Stimulated activated naive CD8-positive, alpha-beta T cell treated with anti-CD3 and anti-CD28 coated beads, Interleukin-15, Interleukin-2, amounts not matched to agents 100 ng/mL and 50 ng/mL, for 24 hours (primary cell): ENCODE measurements at regions not wholly inside any gene's neighbourhood (a gene's known extent, or its start where the extent isn't known, plus 50 kb on each side); places are given as distances from the start of the nearest gene placed in this dataset.
"Not testable (repeated sequence)": the region's sequence is repeated elsewhere in the genome, so short reads cannot be mapped to it uniquely, and the experiment has no call there.

ENCODE experiments used
- H3K27ac Mint-ChIP-seq: one replicate; pipeline ENCODE4 v1.8.0; 2021; ENCODE audit warnings: mild to moderate bottlenecking, mixed read lengths
- H3K27me3 Mint-ChIP-seq: one replicate; pipeline ENCODE4 v1.8.0; 2021; ENCODE audit warnings: mixed read lengths
- H3K36me3 Mint-ChIP-seq: one replicate; pipeline ENCODE4 v1.8.0; 2021; ENCODE audit warnings: low read depth, mixed read lengths
- H3K4me1 Mint-ChIP-seq: one replicate; pipeline ENCODE4 v1.8.0; 2021; ENCODE audit warnings: low read depth, mixed read lengths
- H3K4me3 Mint-ChIP-seq: one replicate; pipeline ENCODE4 v1.8.0; 2021; ENCODE audit warnings: mild to moderate bottlenecking, mixed read lengths
- H3K9me3 Mint-ChIP-seq: one replicate; pipeline ENCODE4 v1.8.0; 2021; ENCODE audit warnings: mixed read lengths

GRCh38 chr7:51633006-51633405 is 316.4 kb upstream of the COBL start:
- H3K36me3 Mint-ChIP-seq = no peaks in the 10 kb centered on the region
- H3K27me3 Mint-ChIP-seq = no peaks in the 10 kb centered on the region
- H3K4me1 Mint-ChIP-seq = no peaks in the 10 kb centered on the region
- peaks cover 9% of the 10 kb centered on the region for H3K9me3 Mint-ChIP-seq
- no peak overlapping the region for H3K27ac Mint-ChIP-seq
- H3K4me3 Mint-ChIP-seq = no peak overlapping the region

DNA sequence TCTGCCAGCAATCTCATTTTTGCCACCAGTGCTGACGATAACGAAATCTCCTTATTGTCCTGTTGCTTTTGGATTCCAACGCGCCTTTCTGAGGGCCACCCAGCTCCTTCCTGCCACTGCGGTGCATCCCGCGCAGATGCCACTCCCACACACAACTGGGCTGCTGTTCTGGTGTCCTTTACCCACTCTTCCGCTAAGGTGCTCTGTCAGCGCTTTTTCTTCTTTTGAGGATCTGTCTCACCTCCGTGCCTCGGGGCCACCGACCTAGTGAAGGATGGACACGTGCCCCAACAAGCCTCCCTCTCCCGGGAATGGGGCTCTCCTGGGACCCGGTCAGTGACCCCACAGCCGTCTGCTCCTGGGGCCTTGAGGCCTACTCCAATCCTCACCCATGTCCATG is 314.3 kb upstream of the COBL start:
- no peak overlapping the region for H3K27ac Mint-ChIP-seq
- H3K4me1 Mint-ChIP-seq = no peaks in the 10 kb centered on the region
- H3K36me3 Mint-ChIP-seq = no peaks in the 10 kb centered on the region
- H3K27me3 Mint-ChIP-seq = no peaks in the 10 kb centered on the region
- H3K9me3 Mint-ChIP-seq = peaks cover 16% of the 10 kb centered on the region
- no peak overlapping the region for H3K4me3 Mint-ChIP-seq

DNA sequence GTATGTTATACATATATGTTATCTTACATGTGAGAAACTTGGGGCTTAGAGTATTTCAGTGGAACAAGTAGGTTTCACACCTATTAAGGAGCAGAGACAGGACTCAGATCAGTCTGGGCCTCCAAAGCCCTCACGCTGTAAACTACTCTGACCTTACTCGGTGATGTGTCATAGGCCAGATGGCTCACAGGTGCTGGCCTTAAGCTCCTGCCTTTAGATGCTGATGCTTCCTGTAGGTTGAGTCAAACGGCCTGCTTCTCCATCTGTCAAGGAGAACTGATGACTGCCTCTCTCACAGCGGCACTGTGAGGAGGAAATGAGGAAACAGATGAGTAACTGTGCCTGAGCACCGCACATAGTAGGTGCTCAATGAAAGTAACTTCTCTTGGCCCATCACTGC is 312.6 kb upstream of the COBL start:
- no peaks in the 10 kb centered on the region for H3K36me3 Mint-ChIP-seq
- H3K4me1 Mint-ChIP-seq = no peaks in the 10 kb centered on the region
- H3K9me3 Mint-ChIP-seq = peaks cover 13% of the 10 kb centered on the region
- no peak overlapping the region for H3K27ac Mint-ChIP-seq
- H3K27me3 Mint-ChIP-seq = no peaks in the 10 kb centered on the region
- H3K4me3 Mint-ChIP-seq = no peak overlapping the region

GRCh38 chr7:51621956-51622355 is 305.3 kb upstream of the COBL start:
- no peaks in the 10 kb centered on the region for H3K4me1 Mint-ChIP-seq
- no peaks in the 10 kb centered on the region for H3K27me3 Mint-ChIP-seq
- no peak overlapping the region for H3K4me3 Mint-ChIP-seq

GRCh38 chr7:51620706-51621105 is 304.1 kb upstream of the COBL start:
- no peak overlapping the region for H3K27ac Mint-ChIP-seq
- no peaks in the 10 kb centered on the region for H3K36me3 Mint-ChIP-seq

More at GRCh38 chr7:51621956-51622355, 305.3 kb upstream of the COBL start:
- no peaks in the 10 kb centered on the region for H3K36me3 Mint-ChIP-seq
- no peak overlapping the region for H3K27ac Mint-ChIP-seq
- H3K9me3 Mint-ChIP-seq = peaks cover 14% of the 10 kb centered on the region

GRCh38 chr7:51619880-51620279 is 303.3 kb upstream of the COBL start:
- Mint-ChIP-seq H3K4me3 (no peak overlapping the region), H3K27me3 (no peaks in the 10 kb centered on the region), H3K36me3 (no peaks in the 10 kb centered on the region), H3K4me1 (no peaks in the 10 kb centered on the region), H3K27ac (no peak overlapping the region), H3K9me3 (peaks cover 14% of the 10 kb centered on the region)

More at GRCh38 chr7:51620706-51621105, 304.1 kb upstream of the COBL start:
- Mint-ChIP-seq H3K9me3 (peaks cover 14% of the 10 kb centered on the region), H3K27me3 (no peaks in the 10 kb centered on the region), H3K4me1 (no peaks in the 10 kb centered on the region), H3K4me3 (no peak overlapping the region)

GRCh38 chr7:51617686-51618085 is 301.1 kb upstream of the COBL start:
- Mint-ChIP-seq H3K27ac (no peak overlapping the region), H3K9me3 (peaks cover 4% of the 10 kb centered on the region), H3K4me3 (no peak overlapping the region), H3K4me1 (no peaks in the 10 kb centered on the region), H3K36me3 (no peaks in the 10 kb centered on the region), H3K27me3 (no peaks in the 10 kb centered on the region)

DNA sequence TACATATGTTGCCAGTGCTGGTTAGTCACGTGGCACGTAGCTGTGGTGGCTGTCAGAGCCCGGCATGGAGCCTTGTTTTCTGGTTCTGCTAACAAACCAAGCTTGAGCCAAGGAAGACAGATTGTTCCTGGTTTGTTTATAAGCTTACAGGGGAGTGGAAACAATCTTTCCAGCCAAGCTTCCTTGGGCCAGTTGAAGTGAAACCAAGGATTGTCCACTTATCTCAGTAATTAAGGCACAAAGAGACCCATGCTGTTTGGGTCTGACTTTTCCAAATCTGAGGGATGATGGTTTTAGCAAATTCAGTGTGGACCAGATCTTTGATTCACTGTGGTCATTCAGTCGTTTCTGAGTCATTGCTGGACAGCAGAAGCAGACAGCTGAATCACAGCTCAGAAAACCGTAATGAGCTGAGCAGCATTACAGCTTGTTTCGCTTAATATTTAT is 297.3 kb upstream of the COBL start:
- H3K27me3 Mint-ChIP-seq = no peaks in the 10 kb centered on the region
- H3K9me3 Mint-ChIP-seq = peaks cover 3% of the 10 kb centered on the region
- no peak overlapping the region for H3K4me3 Mint-ChIP-seq
- no peak overlapping the region for H3K27ac Mint-ChIP-seq
- H3K36me3 Mint-ChIP-seq = no peaks in the 10 kb centered on the region
- H3K4me1 Mint-ChIP-seq = no peaks in the 10 kb centered on the region

GRCh38 chr7:51611937-51612336 is 295.3 kb upstream of the COBL start:
- Mint-ChIP-seq H3K9me3 (peaks cover 4% of the 10 kb centered on the region), H3K27ac (no peak overlapping the region), H3K4me1 (no peaks in the 10 kb centered on the region), H3K4me3 (no peak overlapping the region), H3K36me3 (no peaks in the 10 kb centered on the region), H3K27me3 (no peaks in the 10 kb centered on the region)

- Mint-ChIP-seq H3K9me3 (peaks cover 4% of the 10 kb centered on the region), H3K36me3 (no peaks in the 10 kb centered on the region), H3K4me3 (no peak overlapping the region), H3K27ac (no peak overlapping the region), H3K4me1 (no peaks in the 10 kb centered on the region), H3K27me3 (no peaks in the 10 kb centered on the region)
These were observed 290.8 kb upstream of the COBL start for GRCh38 chr7:51607447-51607846.

DNA sequence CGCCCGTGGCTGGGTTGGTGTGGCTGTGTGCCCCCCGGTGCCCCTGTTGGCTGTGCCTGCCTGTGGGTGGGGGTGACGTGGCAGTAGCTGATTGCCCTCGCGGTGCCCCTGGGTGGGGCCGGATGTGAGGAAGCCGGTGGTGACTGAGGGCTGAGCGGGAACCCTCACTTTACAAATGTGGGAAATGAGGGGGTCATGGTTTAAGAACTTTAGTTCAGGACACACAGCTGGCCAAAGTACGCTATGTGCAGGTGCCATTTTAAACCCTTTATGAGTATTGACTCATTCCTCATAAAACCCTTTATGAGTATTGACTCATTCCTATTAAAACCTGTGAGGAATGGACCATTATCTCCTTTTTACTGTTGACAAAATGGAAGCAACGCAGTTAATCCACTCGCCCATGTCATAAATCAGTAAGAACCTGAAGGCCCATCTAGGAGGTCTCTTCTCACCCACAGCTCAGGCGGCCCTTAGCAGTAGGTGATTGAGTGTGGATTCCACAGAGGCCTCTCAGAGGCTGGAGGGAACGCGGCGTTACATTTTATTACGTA is 290.1 kb upstream of the COBL start:
- no peaks in the 10 kb centered on the region for H3K4me1 Mint-ChIP-seq
- no peaks in the 10 kb centered on the region for H3K27me3 Mint-ChIP-seq
- H3K36me3 Mint-ChIP-seq = no peaks in the 10 kb centered on the region
- no peak overlapping the region for H3K27ac Mint-ChIP-seq
- no peak overlapping the region for H3K4me3 Mint-ChIP-seq
- H3K9me3 Mint-ChIP-seq = peaks cover 4% of the 10 kb centered on the region

DNA sequence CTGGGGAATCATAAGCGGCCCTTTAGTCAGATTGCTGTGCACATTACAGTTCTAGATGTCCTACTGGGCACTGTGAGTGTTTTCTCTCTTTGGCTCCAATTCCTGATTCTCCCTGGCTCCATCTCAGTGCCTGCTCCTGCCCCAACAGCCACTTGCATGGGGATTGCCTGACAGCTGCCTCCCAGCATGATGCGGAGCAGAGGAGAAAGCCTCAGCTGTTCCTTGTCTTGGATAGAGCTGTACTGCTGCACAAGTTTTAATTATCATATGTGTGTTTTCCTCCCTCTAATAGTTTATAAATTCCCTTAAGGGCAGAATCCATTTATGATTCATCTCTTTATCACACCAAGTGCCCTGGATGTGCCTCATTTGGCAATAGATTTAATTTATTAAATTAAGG is 285.8 kb upstream of the COBL start:
- peaks cover 2% of the 10 kb centered on the region for H3K9me3 Mint-ChIP-seq

GRCh38 chr7:51601461-51601860 is 284.9 kb upstream of the COBL start:
- Mint-ChIP-seq H3K36me3 (no peaks in the 10 kb centered on the region), H3K4me1 (no peaks in the 10 kb centered on the region), H3K27me3 (no peaks in the 10 kb centered on the region), H3K9me3 (no peaks in the 10 kb centered on the region), H3K4me3 (no peak overlapping the region), H3K27ac (no peak overlapping the region)

More for the DNA sequence above, 285.8 kb upstream of the COBL start:
- Mint-ChIP-seq H3K27me3 (no peaks in the 10 kb centered on the region), H3K27ac (no peak overlapping the region), H3K36me3 (no peaks in the 10 kb centered on the region), H3K4me1 (no peaks in the 10 kb centered on the region), H3K4me3 (no peak overlapping the region)

GRCh38 chr7:51599935-51600334 is 283.3 kb upstream of the COBL start:
- not testable (repeated sequence) for H3K27ac Mint-ChIP-seq, H3K9me3 Mint-ChIP-seq, H3K36me3 Mint-ChIP-seq, H3K4me3 Mint-ChIP-seq, H3K4me1 Mint-ChIP-seq, H3K27me3 Mint-ChIP-seq

DNA sequence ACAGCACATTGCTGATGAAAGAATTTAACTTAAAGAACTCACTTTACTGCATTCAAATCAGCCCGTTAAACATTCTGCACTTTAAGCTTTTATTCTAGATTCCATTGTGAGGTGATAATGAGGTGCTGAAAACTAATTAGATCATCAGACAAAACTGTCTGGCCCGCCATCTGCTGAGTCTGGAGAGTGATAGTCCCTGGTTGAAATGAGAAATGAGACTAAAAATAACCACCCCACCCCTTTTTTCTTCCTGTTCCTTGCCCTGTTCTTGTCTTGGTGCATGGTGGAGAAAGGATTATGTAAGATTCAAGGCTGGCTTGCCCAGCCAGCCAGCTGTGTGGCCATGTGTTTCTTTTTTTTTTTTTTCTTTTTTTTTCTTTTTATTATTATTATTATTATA is 277.0 kb upstream of the COBL start:
- Mint-ChIP-seq H3K27me3 (no peaks in the 10 kb centered on the region), H3K4me1 (no peaks in the 10 kb centered on the region), H3K4me3 (no peak overlapping the region), H3K9me3 (peaks cover 5% of the 10 kb centered on the region), H3K36me3 (no peaks in the 10 kb centered on the region), H3K27ac (no peak overlapping the region)

- Mint-ChIP-seq H3K4me1 (no peaks in the 10 kb centered on the region), H3K9me3 (peaks cover 5% of the 10 kb centered on the region), H3K27me3 (no peaks in the 10 kb centered on the region), H3K36me3 (no peaks in the 10 kb centered on the region), H3K4me3 (no peak overlapping the region), H3K27ac (no peak overlapping the region)
These were observed 276.4 kb upstream of the COBL start for GRCh38 chr7:51592842-51593599.
